GM23338 (cell line): ENCODE measurements at regions not wholly inside any gene's neighbourhood (a gene's known extent, or its start where the extent isn't known, plus 50 kb on each side); places are given as distances from the start of the nearest gene placed in this dataset.

Experiments used
- ATAC-seq: fragments of 200-7000 bp; cut with Tn5 transposase; 3 replicates; pipeline ENCODE4 v1.9.1; 2020
- DNase-seq: peaks from one replicate; pipeline ENCODE4 v3.0.0-alpha.2; 2015; ENCODE audit warnings: low spot score
- H2AFZ ChIP-seq: fragments of 200-600 bp; sonication (generic); 2 replicates; pipeline ENCODE4 v1.8.0; 2016; ENCODE audit warnings: antibody characterized with exemption, mild to moderate bottlenecking, moderate library complexity
- H3F3A ChIP-seq: fragments of 200-600 bp; sonication (generic); replicated peaks from 2 replicates; pipeline ENCODE4 v1.8.0; 2017; ENCODE audit warnings: antibody characterized with exemption, mixed run types, low read depth
- H3K27ac ChIP-seq: fragments of 200-600 bp; sonication (generic); 2 replicates; pipeline ENCODE4 v1.6.1; 2016; ENCODE audit warnings: low read depth
- H3K27me3 ChIP-seq: fragments of 200-600 bp; sonication (generic); 2 replicates; pipeline ENCODE4 v1.8.0; 2016; ENCODE audit warnings: mild to moderate bottlenecking, mixed run types, moderate library complexity; ENCODE audit not compliant: insufficient read depth
- H3K36me3 ChIP-seq: fragments of 200-600 bp; sonication (generic); 2 replicates; pipeline ENCODE4 v1.8.0; 2016; ENCODE audit warnings: mild to moderate bottlenecking; ENCODE audit not compliant: insufficient read depth
- H3K4me1 ChIP-seq: fragments of 200-600 bp; sonication (generic); 2 replicates; pipeline ENCODE4 v1.8.0; 2016; ENCODE audit warnings: mild to moderate bottlenecking, moderate library complexity; ENCODE audit not compliant: insufficient read depth
- H3K4me2 ChIP-seq: fragments of 200-600 bp; sonication (generic); 2 replicates; pipeline ENCODE4 v1.7.1; 2017; ENCODE audit warnings: mixed run types
- H3K4me3 ChIP-seq: fragments of 200-600 bp; sonication (generic); 2 replicates; pipeline ENCODE4 v1.6.1; 2016; ENCODE audit warnings: mixed run types
- H3K79me2 ChIP-seq: fragments of 200-600 bp; sonication (generic); replicated peaks from 2 replicates; pipeline ENCODE4 v1.8.0; 2017; ENCODE audit warnings: mild to moderate bottlenecking; ENCODE audit not compliant: insufficient read depth
- H3K9me2 ChIP-seq: fragments of 200-600 bp; sonication (generic); 2 replicates; pipeline ENCODE4 v1.8.0; 2017; ENCODE audit not compliant: insufficient read depth
- H4K20me1 ChIP-seq: fragments of 200-600 bp; sonication (generic); replicated peaks from 2 replicates; pipeline ENCODE4 v1.8.0; 2017; ENCODE audit warnings: mild to moderate bottlenecking; ENCODE audit not compliant: insufficient read depth
- H3K27ac Mint-ChIP-seq: 2 replicates; pipeline ENCODE4 v1.8.0; 2020; ENCODE audit warnings: inconsistent platforms, mild to moderate bottlenecking, moderate library complexity, mixed read lengths
- H3K27me3 Mint-ChIP-seq: 3 replicates; pipeline ENCODE4 v1.8.0; 2022; ENCODE audit warnings: low read depth, mild to moderate bottlenecking, moderate library complexity, mixed read lengths, inconsistent platforms; ENCODE audit not compliant: insufficient read depth, poor library complexity
- H3K36me3 Mint-ChIP-seq: 3 replicates; pipeline ENCODE4 v1.8.0; 2021; ENCODE audit warnings: low read depth, mild to moderate bottlenecking, inconsistent platforms, moderate library complexity, mixed read lengths
- H3K4me1 Mint-ChIP-seq: 3 replicates; pipeline ENCODE4 v1.8.0; 2020; ENCODE audit warnings: mild to moderate bottlenecking, inconsistent platforms, mixed read lengths
- H3K4me3 Mint-ChIP-seq: 3 replicates; pipeline ENCODE4 v1.8.0; 2021; ENCODE audit warnings: moderate library complexity, mild to moderate bottlenecking, inconsistent platforms, mixed read lengths
- H3K9me3 Mint-ChIP-seq: 3 replicates; pipeline ENCODE4 v1.8.0; 2020; ENCODE audit warnings: moderate library complexity, mild to moderate bottlenecking, inconsistent platforms, mixed read lengths
- CREB1 ChIP-seq: fragments of 250-450 bp; sonication (Bioruptor Pico); IDR thresholded peaks from 2 replicates; pipeline ENCODE4 v1.5.0; 2020; ENCODE audit warnings: low read depth, mild to moderate bottlenecking, moderate library complexity
- EZH2 ChIP-seq: fragments of 200-600 bp; sonication (generic); IDR thresholded peaks from one replicate; pipeline ENCODE4 v1.8.0; 2017; ENCODE audit warnings: antibody characterized with exemption, mild to moderate bottlenecking, low read depth; ENCODE audit not compliant: unreplicated experiment
- EZH2phosphoT487 ChIP-seq: fragments of 200-600 bp; sonication (generic); IDR thresholded peaks from one replicate; pipeline ENCODE4 v1.8.1; 2018; ENCODE audit warnings: antibody characterized with exemption; ENCODE audit not compliant: unreplicated experiment
- JUNB ChIP-seq: IDR thresholded peaks from one replicate; pipeline ENCODE4 v1.6.1; 2016; ENCODE audit warnings: antibody characterized with exemption; ENCODE audit not compliant: unreplicated experiment
- NANOG ChIP-seq: IDR thresholded peaks from 2 replicates; pipeline ENCODE4 v1.6.1; 2016; ENCODE audit warnings: antibody characterized with exemption, borderline replicate concordance
- POLR2AphosphoS5 ChIP-seq: IDR thresholded peaks from 2 replicates; pipeline ENCODE4 v1.6.1; 2016; ENCODE audit warnings: antibody characterized with exemption, low read depth
- ZNF114 ChIP-seq: fragments of 250-450 bp; sonication (Bioruptor Pico); IDR thresholded peaks from 2 replicates; pipeline ENCODE4 v1.5.0; 2020; ENCODE audit warnings: mild to moderate bottlenecking, moderate library complexity
- ZNF331 ChIP-seq: fragments of 250-450 bp; sonication (Bioruptor Pico); IDR thresholded peaks from 2 replicates; pipeline ENCODE4 v1.5.0; 2020; ENCODE audit warnings: low read depth, mild to moderate bottlenecking, moderate library complexity
- ZNF462 ChIP-seq: fragments of 250-450 bp; sonication (Bioruptor Pico); IDR thresholded peaks from 2 replicates; pipeline ENCODE4 v1.5.0; 2020; ENCODE audit warnings: mild to moderate bottlenecking, moderate library complexity
- TF ChIP-seq, protein P1 (sequence below): IDR thresholded peaks from 2 replicates; pipeline ENCODE4 v1.6.1; 2016; ENCODE audit warnings: antibody characterized with exemption
- TF ChIP-seq, protein P2 (sequence below): IDR thresholded peaks from one replicate; pipeline ENCODE4 v1.6.1; 2018; ENCODE audit warnings: antibody characterized with exemption; ENCODE audit not compliant: unreplicated experiment

DNA sequence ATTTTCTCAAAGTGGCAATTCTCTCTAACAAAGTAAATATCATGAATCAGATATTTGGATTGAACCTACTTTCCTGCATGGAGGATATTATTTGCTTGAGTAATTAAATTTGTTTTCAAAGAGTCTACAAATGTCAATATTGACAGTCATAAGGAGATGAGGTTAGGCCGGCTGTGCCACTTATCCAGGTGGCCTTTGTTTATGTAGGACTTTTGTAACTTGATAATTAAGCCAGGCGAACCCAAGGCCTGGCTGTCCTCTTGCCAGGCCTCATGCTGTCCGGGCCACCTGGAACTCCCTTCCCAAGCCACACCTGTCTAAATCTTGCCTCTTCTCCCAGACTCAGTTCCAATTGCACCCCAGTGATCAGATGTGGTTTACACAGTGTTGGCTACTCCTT lies 255.2 kb downstream of the ACKR3 start:
- Mint-ChIP-seq H3K4me3 (no peak overlapping the region), H3K9me3 (peaks cover 6% of the 10 kb centered on the region), H3K27me3 (peaks cover 11% of the 10 kb centered on the region), H3K4me1 (peaks cover 55% of the 10 kb centered on the region), H3K36me3 (no peaks in the 10 kb centered on the region; the same call in 1 of the 3 replicates), H3K27ac (no peak overlapping the region)
- TF ChIP-seq EZH2phosphoT487 (no peak), NANOG (no peak), ZNF462 (no peak), ZNF331 (CRISPR knock-in tag) (no peak), CREB1 (CRISPR knock-in tag) (no peak), JUNB (no peak), EZH2 (no peak), ZNF114 (no peak), POLR2AphosphoS5 (no peak)
- TF ChIP-seq, protein P1, sequence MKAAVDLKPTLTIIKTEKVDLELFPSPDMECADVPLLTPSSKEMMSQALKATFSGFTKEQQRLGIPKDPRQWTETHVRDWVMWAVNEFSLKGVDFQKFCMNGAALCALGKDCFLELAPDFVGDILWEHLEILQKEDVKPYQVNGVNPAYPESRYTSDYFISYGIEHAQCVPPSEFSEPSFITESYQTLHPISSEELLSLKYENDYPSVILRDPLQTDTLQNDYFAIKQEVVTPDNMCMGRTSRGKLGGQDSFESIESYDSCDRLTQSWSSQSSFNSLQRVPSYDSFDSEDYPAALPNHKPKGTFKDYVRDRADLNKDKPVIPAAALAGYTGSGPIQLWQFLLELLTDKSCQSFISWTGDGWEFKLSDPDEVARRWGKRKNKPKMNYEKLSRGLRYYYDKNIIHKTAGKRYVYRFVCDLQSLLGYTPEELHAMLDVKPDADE = no peak
- TF ChIP-seq, protein P2, sequence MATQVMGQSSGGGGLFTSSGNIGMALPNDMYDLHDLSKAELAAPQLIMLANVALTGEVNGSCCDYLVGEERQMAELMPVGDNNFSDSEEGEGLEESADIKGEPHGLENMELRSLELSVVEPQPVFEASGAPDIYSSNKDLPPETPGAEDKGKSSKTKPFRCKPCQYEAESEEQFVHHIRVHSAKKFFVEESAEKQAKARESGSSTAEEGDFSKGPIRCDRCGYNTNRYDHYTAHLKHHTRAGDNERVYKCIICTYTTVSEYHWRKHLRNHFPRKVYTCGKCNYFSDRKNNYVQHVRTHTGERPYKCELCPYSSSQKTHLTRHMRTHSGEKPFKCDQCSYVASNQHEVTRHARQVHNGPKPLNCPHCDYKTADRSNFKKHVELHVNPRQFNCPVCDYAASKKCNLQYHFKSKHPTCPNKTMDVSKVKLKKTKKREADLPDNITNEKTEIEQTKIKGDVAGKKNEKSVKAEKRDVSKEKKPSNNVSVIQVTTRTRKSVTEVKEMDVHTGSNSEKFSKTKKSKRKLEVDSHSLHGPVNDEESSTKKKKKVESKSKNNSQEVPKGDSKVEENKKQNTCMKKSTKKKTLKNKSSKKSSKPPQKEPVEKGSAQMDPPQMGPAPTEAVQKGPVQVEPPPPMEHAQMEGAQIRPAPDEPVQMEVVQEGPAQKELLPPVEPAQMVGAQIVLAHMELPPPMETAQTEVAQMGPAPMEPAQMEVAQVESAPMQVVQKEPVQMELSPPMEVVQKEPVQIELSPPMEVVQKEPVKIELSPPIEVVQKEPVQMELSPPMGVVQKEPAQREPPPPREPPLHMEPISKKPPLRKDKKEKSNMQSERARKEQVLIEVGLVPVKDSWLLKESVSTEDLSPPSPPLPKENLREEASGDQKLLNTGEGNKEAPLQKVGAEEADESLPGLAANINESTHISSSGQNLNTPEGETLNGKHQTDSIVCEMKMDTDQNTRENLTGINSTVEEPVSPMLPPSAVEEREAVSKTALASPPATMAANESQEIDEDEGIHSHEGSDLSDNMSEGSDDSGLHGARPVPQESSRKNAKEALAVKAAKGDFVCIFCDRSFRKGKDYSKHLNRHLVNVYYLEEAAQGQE = no peak
- Histone ChIP-seq H3K4me1 (peaks cover 55% of the 10 kb centered on the region), H3K79me2 (no peaks in the 10 kb centered on the region), H3K9me2 (peaks cover 16% of the 10 kb centered on the region; the same call in 1 of the 2 replicates), H3K4me2 (0 out of 2 replicates have a peak overlapping the region, but pooled peaks have one; percentile 6), H4K20me1 (no peaks in the 10 kb centered on the region), H3F3A (no peaks in the 10 kb centered on the region), H3K27me3 (no peaks in the 10 kb centered on the region), H2AFZ (no peak overlapping the region), H3K36me3 (no peaks in the 10 kb centered on the region), H3K27ac (no peak overlapping the region), H3K4me3 (no peak overlapping the region)
- ATAC-seq = no peak
- no peak for DNase-seq
